Cardiac fibroblast (primary cell): ENCODE measurements at regions not wholly inside any gene's neighbourhood (a gene's known extent, or its start where the extent isn't known, plus 50 kb on each side); places are given as distances from the start of the nearest gene placed in this dataset.

ENCODE experiments used
- DNase-seq, 2 donors: peaks; one replicate each; pipeline versions ENCODE4 v3.0.0 to v3.0.0-alpha.2; 2010; ENCODE audit warnings: low read depth in 2 of 2
- H3K4me3 ChIP-seq, 2 donors: replicated peaks in 1 of 2; 1 replicate in 1 of 2; 2 replicates in 1 of 2; pipeline ENCODE4 v1.5.1; 2011; ENCODE audit warnings: low read depth in 2 of 2, low read length in 2 of 2, mild to moderate bottlenecking in 2 of 2, moderate library complexity in 1 of 2
- TF ChIP-seq, protein P1 (sequence below): IDR thresholded peaks from one replicate; pipeline ENCODE4 v1.5.1; 2011; ENCODE audit warnings: low read depth, mild to moderate bottlenecking, low read length, inconsistent platforms

DNA sequence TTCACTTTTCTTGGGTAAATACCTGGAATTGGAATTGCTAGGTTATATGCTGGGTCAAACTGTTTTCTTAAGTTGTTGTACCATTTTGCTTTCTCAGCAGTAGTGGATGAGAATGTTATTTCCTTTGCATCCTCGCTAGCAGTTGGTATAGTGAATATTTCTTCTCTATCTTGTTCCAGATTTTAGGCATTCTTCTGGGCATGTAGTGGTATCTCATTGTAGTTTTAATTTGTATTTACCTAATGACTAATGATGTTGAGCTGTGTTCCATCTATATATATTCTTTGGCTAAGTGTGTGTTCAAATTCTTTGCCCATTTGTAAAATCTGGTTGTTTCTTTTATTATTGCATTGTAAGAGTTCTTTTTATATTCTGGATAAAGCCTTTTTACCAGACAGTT lies 333.3 kb downstream of the MAT2B start:
- no peak overlapping the region for H3K4me3 ChIP-seq
- TF ChIP-seq, protein P1, sequence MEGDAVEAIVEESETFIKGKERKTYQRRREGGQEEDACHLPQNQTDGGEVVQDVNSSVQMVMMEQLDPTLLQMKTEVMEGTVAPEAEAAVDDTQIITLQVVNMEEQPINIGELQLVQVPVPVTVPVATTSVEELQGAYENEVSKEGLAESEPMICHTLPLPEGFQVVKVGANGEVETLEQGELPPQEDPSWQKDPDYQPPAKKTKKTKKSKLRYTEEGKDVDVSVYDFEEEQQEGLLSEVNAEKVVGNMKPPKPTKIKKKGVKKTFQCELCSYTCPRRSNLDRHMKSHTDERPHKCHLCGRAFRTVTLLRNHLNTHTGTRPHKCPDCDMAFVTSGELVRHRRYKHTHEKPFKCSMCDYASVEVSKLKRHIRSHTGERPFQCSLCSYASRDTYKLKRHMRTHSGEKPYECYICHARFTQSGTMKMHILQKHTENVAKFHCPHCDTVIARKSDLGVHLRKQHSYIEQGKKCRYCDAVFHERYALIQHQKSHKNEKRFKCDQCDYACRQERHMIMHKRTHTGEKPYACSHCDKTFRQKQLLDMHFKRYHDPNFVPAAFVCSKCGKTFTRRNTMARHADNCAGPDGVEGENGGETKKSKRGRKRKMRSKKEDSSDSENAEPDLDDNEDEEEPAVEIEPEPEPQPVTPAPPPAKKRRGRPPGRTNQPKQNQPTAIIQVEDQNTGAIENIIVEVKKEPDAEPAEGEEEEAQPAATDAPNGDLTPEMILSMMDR: no peak
- peak in 1 of 2 donors; percentile 55 for DNase-seq

DNA sequence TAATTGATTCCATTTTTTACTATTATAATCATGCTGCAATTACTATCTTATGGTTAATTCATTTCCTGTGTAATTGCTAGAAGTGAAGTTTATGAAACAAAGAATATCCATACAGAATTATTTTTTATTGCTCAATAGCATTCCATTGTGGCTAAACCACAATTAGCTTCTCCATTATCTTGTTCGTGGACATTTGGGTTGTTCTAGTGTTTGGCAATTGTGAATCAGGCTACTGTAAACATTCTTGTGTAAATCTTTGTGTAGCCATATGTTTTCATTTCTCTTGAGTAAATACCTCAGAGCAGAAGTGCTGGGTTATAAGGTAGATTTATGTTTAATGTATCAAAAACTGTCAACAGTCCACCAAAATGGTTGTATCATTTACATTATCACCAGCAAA lies 341.1 kb downstream of the MAT2B start:
- no peak overlapping the region for H3K4me3 ChIP-seq
- TF ChIP-seq, protein P1: no peak
- peak; percentile 57 to 86 for DNase-seq

DNA sequence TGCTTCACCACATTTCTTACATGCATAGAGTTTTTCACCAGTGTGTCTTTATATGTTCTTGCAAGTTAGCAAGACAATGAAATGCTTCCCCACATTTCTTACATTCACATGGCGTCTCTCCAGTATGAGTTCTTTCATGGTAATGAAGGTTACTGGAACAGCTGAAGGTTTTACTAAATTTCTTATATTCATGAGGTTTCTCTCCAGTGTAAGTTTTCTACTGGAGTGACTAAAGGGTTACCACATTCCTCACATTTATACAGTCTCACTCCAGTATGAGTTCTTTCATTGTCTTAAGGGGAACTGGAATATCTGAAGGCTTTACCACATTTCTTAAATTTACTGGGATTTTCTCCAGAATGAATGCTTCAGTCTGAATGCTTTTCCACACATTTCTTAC lies 350.3 kb downstream of the MAT2B start:
- no peak for DNase-seq
- TF ChIP-seq, protein P1: no peak
- no peak overlapping the region for H3K4me3 ChIP-seq

DNA sequence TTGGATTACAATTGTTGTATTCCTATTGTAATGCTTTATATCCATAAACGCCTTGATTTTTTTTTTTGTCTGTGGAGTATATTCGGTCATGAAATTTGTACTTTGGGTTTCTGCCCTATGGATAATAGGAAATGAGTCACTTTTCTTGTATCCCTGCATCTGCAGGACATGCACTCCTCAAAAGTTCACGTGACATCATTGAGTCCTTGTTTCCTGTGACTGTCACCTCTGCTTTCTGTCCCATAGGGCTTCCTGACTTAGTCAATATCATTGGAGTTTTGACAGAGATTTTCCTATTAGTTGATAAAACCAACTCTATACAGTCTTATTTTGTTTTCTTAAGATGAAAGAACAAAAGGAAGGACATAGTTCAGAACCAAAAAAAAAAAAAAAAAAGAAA lies 356.3 kb downstream of the MAT2B start:
- H3K4me3 ChIP-seq: no peak overlapping the region
- peak; percentile 52 to 85 for DNase-seq
- TF ChIP-seq, protein P1: no peak

DNA sequence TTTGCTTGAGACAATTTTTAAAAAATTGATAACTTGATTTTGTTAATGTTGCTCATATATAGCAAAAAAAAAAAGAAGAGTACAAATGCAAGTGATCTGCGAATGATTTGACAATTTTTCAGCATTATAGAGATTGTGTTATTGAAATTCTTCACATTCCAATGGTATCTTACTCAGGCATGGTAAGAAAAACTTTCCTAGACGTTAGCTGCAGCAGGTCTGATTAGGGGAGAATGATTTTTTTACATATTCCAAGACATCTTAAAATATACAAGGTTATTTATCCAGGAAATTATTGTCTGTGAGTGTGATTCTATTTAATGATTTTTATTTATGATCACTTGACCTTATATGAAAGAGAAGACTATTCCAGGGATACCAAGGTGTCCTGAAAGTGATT lies 361.9 kb downstream of the MAT2B start:
- H3K4me3 ChIP-seq: no peak overlapping the region
- TF ChIP-seq, protein P1: no peak
- peak; percentile 62 to 73 for DNase-seq

DNA sequence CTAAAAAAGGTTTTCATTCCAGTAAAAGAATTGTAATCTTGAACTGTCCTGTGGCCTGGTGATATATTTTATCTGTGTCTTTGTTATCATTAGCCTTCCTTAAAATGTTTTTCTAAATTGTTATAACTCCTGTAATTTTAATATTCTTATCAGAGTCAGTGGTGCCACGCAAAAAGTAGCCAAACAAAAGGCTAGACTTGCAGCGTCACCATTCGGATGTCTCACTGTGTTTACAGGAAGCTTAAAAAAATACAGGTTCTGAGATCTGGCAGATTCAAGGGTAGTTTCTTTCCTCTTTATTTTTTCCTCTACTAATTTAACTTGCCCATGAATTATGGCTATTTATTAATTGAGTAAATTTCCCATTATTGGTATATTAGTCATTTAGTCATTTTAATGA lies 362.3 kb downstream of the MAT2B start:
- TF ChIP-seq, protein P1: no peak
- H3K4me3 ChIP-seq: no peak overlapping the region
- peak; percentile 71 to 83 for DNase-seq

DNA sequence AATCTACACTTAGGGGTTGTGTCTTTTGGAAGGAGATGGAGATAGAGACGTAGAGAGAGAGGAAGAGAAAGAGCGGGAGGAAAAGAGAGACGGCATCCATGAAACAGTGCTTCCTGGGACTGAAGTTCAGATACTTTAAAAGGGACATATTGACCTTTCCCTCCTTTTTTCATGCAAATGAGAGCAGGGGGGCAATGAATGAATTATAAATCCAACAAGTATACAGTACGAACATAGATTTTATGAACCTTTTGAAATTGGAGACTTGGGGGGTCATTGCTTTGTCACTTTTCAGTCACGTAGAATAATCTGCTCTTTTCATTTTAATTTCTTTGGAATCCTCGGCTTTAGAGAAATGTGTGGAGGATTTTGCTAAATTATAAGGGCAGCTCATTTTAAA lies 364.2 kb downstream of the MAT2B start:
- H3K4me3 ChIP-seq: no peak overlapping the region
- no peak for DNase-seq
- TF ChIP-seq, protein P1: no peak
